Activated CD4-positive, alpha-beta memory T cell treated with anti-CD3 and anti-CD28 coated beads for 36 hours (primary cell): ENCODE measurements at regions not wholly inside any gene's neighbourhood (a gene's known extent, or its start where the extent isn't known, plus 50 kb on each side); places are given as distances from the start of the nearest gene placed in this dataset.

ENCODE experiments used
- CTCF ChIA-PET: fragments of 350-600 bp; sonication (Branson Sonifier 250); formaldehyde crosslinking; loops from one replicate; lab custom pipeline; 2021; ENCODE audit warnings: antibody characterized with exemption, inconsistent platforms; lab: Charles Lee
- POLR2A ChIA-PET: fragments of 350-600 bp; sonication (Branson Sonifier 250); formaldehyde crosslinking; loops from one replicate; lab custom pipeline; 2021; ENCODE audit warnings: antibody characterized with exemption; lab: Charles Lee
- DNase-seq: peaks from one replicate; pipeline ENCODE4 v3.0.0-alpha.2; 2020
- H3K27ac Mint-ChIP-seq: one replicate; pipeline ENCODE4 v1.8.0; 2021; ENCODE audit warnings: mixed read lengths
- H3K27me3 Mint-ChIP-seq: one replicate; pipeline ENCODE4 v1.8.0; 2021; ENCODE audit warnings: mixed read lengths
- H3K36me3 Mint-ChIP-seq: one replicate; pipeline ENCODE4 v1.8.0; 2021; ENCODE audit warnings: mixed read lengths
- H3K4me1 Mint-ChIP-seq: one replicate; pipeline ENCODE4 v1.8.0; 2021; ENCODE audit warnings: low read depth, mixed read lengths
- H3K4me3 Mint-ChIP-seq: one replicate; pipeline ENCODE4 v1.8.0; 2021; ENCODE audit warnings: mild to moderate bottlenecking, mixed read lengths
- H3K9me3 Mint-ChIP-seq: one replicate; pipeline ENCODE4 v1.8.0; 2021; ENCODE audit warnings: mixed read lengths
- intact Hi-C: fragments of 100-400 bp; cut with micrococcal nuclease; formaldehyde crosslinking; loops from one replicate; pipeline ENCODE4 v1.15.1; 2023

DNA sequence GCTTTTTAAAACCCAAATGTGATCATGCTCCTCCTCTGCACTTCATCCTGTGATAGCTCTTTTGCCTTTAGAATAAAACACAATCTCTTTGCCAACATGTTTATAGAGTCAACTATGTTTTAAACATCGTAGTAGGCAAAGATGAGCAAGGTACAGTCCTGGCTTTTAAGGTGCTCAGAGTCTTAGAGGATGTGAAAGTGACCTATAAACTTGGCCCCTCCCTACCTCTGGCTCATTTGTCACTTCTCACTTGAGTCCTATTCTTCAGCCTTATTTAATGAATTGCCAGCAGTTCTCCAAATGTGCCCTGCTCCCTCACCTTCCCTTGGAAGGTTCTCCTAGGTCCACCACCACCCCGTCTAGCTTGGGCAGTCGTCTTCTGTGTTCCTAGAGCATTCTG, 617.0 kb upstream of the NR5A2 start:
- H3K4me3 Mint-ChIP-seq = no peak overlapping the region
- CTCF ChIA-PET = no interaction called here
- no peaks in the 10 kb centered on the region for H3K4me1 Mint-ChIP-seq
- H3K36me3 Mint-ChIP-seq = no peaks in the 10 kb centered on the region
- peaks cover 4% of the 10 kb centered on the region for H3K9me3 Mint-ChIP-seq
- POLR2A ChIA-PET = no interaction called here
- no peak for DNase-seq
- H3K27ac Mint-ChIP-seq = no peak overlapping the region
- peaks cover 10% of the 10 kb centered on the region for H3K27me3 Mint-ChIP-seq
- intact Hi-C loops = no loop called here

- H3K4me3 Mint-ChIP-seq = no peak overlapping the region
- no peak overlapping the region for H3K27ac Mint-ChIP-seq
- no peak for DNase-seq
- intact Hi-C loops = no loop called here
- H3K36me3 Mint-ChIP-seq = no peaks in the 10 kb centered on the region
- H3K9me3 Mint-ChIP-seq = peaks cover 13% of the 10 kb centered on the region
- ChIA-PET CTCF (no interaction called here), POLR2A (no interaction called here)
- H3K27me3 Mint-ChIP-seq = peaks cover 5% of the 10 kb centered on the region
- no peaks in the 10 kb centered on the region for H3K4me1 Mint-ChIP-seq
Observed at GRCh38 chr1:199411506-199411905, 616.0 kb upstream of the NR5A2 start.

- H3K4me3 Mint-ChIP-seq = no peak overlapping the region
- no peaks in the 10 kb centered on the region for H3K4me1 Mint-ChIP-seq
- H3K27me3 Mint-ChIP-seq = peaks cover 25% of the 10 kb centered on the region
- H3K27ac Mint-ChIP-seq = no peak overlapping the region
- peaks cover 13% of the 10 kb centered on the region for H3K9me3 Mint-ChIP-seq
- DNase-seq = no peak
- CTCF ChIA-PET = no interaction called here
- intact Hi-C loops = no loop called here
- H3K36me3 Mint-ChIP-seq = peaks cover under 1% of the 10 kb centered on the region
- POLR2A ChIA-PET = no interaction called here
Observed at GRCh38 chr1:199422206-199422605, 605.3 kb upstream of the NR5A2 start.

- POLR2A ChIA-PET = no interaction called here
- DNase-seq = no peak
- H3K4me1 Mint-ChIP-seq = no peaks in the 10 kb centered on the region
- no peak overlapping the region for H3K4me3 Mint-ChIP-seq
- H3K9me3 Mint-ChIP-seq = no peaks in the 10 kb centered on the region
- intact Hi-C loops = no loop called here
- H3K27ac Mint-ChIP-seq = no peak overlapping the region
- no peaks in the 10 kb centered on the region for H3K36me3 Mint-ChIP-seq
- peaks cover 8% of the 10 kb centered on the region for H3K27me3 Mint-ChIP-seq
- CTCF ChIA-PET = no interaction called here
Observed at GRCh38 chr1:199447906-199448305, 579.6 kb upstream of the NR5A2 start.

DNA sequence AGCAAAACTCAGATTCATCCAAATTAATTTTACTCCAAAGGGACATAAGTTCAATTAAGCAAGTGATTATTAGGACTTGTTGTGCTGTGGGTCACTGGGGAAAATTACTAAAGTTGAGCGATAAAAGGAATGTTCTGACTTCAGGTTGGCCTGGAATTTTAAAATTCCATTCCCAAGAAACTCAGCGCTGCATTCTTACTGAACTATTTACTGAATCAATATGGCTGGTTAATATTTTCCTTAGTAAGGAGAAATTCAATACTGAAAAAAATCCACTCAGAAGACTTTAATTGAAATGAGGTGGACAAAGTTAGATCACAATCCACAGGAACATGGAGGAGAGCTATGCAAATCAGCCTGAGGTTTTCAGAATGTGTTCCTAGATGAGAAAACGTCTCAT, 578.9 kb upstream of the NR5A2 start:
- no peaks in the 10 kb centered on the region for H3K9me3 Mint-ChIP-seq
- H3K27ac Mint-ChIP-seq = no peak overlapping the region
- CTCF ChIA-PET = no interaction called here
- no peak overlapping the region for H3K4me3 Mint-ChIP-seq
- DNase-seq = no peak
- POLR2A ChIA-PET = no interaction called here
- intact Hi-C loops = no loop called here
- H3K36me3 Mint-ChIP-seq = no peaks in the 10 kb centered on the region
- H3K27me3 Mint-ChIP-seq = peaks cover 8% of the 10 kb centered on the region
- H3K4me1 Mint-ChIP-seq = no peaks in the 10 kb centered on the region

GRCh38 chr1:199449221-199449620, 578.3 kb upstream of the NR5A2 start:
- no peak for DNase-seq
- ChIA-PET POLR2A (no interaction called here), CTCF (no interaction called here)
- no peaks in the 10 kb centered on the region for H3K4me1 Mint-ChIP-seq
- no peak overlapping the region for H3K4me3 Mint-ChIP-seq
- no peak overlapping the region for H3K27ac Mint-ChIP-seq
- no peaks in the 10 kb centered on the region for H3K36me3 Mint-ChIP-seq
- H3K9me3 Mint-ChIP-seq = no peaks in the 10 kb centered on the region
- intact Hi-C loops = no loop called here
- H3K27me3 Mint-ChIP-seq = peaks cover 8% of the 10 kb centered on the region

- Mint-ChIP-seq H3K27me3 (peaks cover 8% of the 10 kb centered on the region), H3K4me1 (no peaks in the 10 kb centered on the region), H3K27ac (no peak overlapping the region), H3K4me3 (no peak overlapping the region), H3K9me3 (no peaks in the 10 kb centered on the region), H3K36me3 (no peaks in the 10 kb centered on the region)
- CTCF ChIA-PET = no interaction called here
- POLR2A ChIA-PET = no interaction called here
- intact Hi-C loops = no loop called here
- no peak for DNase-seq
Observed at GRCh38 chr1:199449681-199450080, 577.8 kb upstream of the NR5A2 start.

DNA sequence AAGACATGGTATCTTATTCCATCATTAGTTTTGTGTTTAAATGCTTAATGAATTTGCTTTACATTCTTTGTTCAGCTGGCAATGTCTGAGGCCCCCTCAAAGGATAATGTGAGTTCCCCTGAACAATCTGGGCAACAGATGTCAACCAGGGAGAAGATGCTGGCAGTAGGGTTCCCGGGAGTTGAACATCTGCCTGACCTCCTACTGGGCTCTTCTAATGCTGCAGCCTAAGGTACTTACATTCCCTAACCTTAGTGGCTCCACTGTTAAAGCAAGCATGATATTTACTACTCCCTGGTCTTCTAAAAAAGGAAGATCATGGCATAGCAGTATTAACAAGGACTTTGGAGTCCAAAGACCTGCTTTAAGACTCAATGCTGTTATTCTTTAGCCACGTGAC, 574.9 kb upstream of the NR5A2 start:
- Mint-ChIP-seq H3K36me3 (no peaks in the 10 kb centered on the region), H3K4me1 (no peaks in the 10 kb centered on the region), H3K27ac (no peak overlapping the region), H3K9me3 (no peaks in the 10 kb centered on the region), H3K27me3 (no peaks in the 10 kb centered on the region), H3K4me3 (no peak overlapping the region)
- ChIA-PET POLR2A (no interaction called here), CTCF (no interaction called here)
- intact Hi-C loops = no loop called here
- no peak for DNase-seq

GRCh38 chr1:199453723-199454122, 573.8 kb upstream of the NR5A2 start:
- Mint-ChIP-seq H3K4me1 (no peaks in the 10 kb centered on the region), H3K36me3 (no peaks in the 10 kb centered on the region), H3K9me3 (no peaks in the 10 kb centered on the region), H3K27ac (no peak overlapping the region), H3K4me3 (no peak overlapping the region), H3K27me3 (peaks cover 3% of the 10 kb centered on the region)
- intact Hi-C loops = no loop called here
- DNase-seq = no peak
- ChIA-PET POLR2A (no interaction called here), CTCF (no interaction called here)

- Mint-ChIP-seq H3K27me3 (peaks cover 3% of the 10 kb centered on the region), H3K9me3 (peaks cover 7% of the 10 kb centered on the region), H3K27ac (no peak overlapping the region), H3K4me1 (no peaks in the 10 kb centered on the region), H3K36me3 (no peaks in the 10 kb centered on the region), H3K4me3 (no peak overlapping the region)
- CTCF ChIA-PET = interaction anchor here (0.6 kb wide), 1 partner anchor 15 kb away, joined by 4 read pairs; no protein-coding TSS in a partner anchor
- intact Hi-C loops = no loop called here
- DNase-seq = no peak
- POLR2A ChIA-PET = no interaction called here
Observed at GRCh38 chr1:199460933-199461332, 566.6 kb upstream of the NR5A2 start.

DNA sequence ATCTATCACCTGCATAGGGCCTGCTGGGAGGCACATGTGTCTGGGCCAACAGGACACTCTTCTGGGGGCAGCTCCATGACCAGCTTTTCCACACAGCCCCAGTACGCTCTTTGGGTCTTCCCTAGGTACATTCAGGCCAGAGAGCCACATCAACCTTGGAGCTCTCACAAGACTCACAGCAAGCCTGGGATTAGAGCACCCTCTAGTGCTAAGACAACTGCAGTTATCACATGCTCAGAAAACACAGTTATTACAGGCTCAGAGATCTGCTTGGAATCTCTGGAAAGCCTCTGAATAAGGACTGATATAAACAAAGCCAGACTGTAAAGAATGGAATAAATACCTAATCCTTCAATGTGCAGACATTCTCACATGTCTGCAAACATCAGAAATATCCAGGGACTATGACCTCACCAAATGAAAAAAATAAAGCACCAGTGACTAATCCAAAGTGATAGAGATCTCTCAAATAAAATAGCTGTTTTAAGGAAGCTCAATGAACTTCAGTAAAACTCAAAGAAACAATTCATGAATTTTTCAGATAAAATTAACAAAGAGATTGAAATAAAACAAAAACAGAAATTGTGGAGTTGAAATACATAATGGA, 563.9 kb upstream of the NR5A2 start:
- Mint-ChIP-seq H3K36me3 (no peaks in the 10 kb centered on the region), H3K4me3 (no peak overlapping the region), H3K9me3 (peaks cover 7% of the 10 kb centered on the region), H3K27ac (no peak overlapping the region), H3K27me3 (no peaks in the 10 kb centered on the region), H3K4me1 (no peaks in the 10 kb centered on the region)
- no peak for DNase-seq
- intact Hi-C loops = no loop called here
- ChIA-PET POLR2A (no interaction called here), CTCF (interaction anchor here (0.7 to 0.9 kb wide), 2 partner anchors 221 to 1594 kb away, joined by 3 read pairs; no protein-coding TSS in a partner anchor)

DNA sequence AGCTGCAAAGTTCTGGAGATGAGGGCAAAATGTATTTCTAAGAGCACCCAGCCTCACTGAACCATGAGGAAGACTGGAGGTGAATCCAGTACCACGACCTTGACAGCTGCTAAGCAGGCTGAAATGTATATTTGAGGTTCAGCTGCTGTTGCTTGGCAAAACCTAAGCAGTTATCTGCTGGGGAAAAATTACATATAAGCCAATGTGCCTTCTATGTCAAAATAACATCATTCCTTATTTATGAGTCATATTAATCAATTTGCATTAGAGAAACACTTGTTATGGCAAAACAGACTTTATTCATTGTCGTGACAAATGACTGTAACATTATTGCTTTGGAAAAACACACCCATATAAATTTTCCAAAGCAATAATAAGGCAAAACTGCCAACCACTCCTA, 560.5 kb upstream of the NR5A2 start:
- H3K9me3 Mint-ChIP-seq = peaks cover 7% of the 10 kb centered on the region
- no peaks in the 10 kb centered on the region for H3K36me3 Mint-ChIP-seq
- H3K27ac Mint-ChIP-seq = no peak overlapping the region
- intact Hi-C loops = no loop called here
- no peaks in the 10 kb centered on the region for H3K27me3 Mint-ChIP-seq
- DNase-seq = no peak
- POLR2A ChIA-PET = no interaction called here
- no peaks in the 10 kb centered on the region for H3K4me1 Mint-ChIP-seq
- no peak overlapping the region for H3K4me3 Mint-ChIP-seq
- CTCF ChIA-PET = no interaction called here

GRCh38 chr1:199472018-199472417, 555.5 kb upstream of the NR5A2 start:
- intact Hi-C loops = no loop called here
- POLR2A ChIA-PET = no interaction called here

More at GRCh38 chr1:199472018-199472417, 555.5 kb upstream of the NR5A2 start:
- CTCF ChIA-PET = no interaction called here
- Mint-ChIP-seq H3K36me3 (no peaks in the 10 kb centered on the region), H3K27me3 (peaks cover 4% of the 10 kb centered on the region), H3K27ac (no peak overlapping the region), H3K4me3 (no peak overlapping the region), H3K4me1 (no peaks in the 10 kb centered on the region), H3K9me3 (no peaks in the 10 kb centered on the region)
- no peak for DNase-seq
